ENCODE measurements at regions not wholly inside any gene's neighbourhood (a gene's known extent, or its start where the extent isn't known, plus 50 kb on each side); places are given as distances from the start of the nearest gene placed in this dataset.

DNA sequence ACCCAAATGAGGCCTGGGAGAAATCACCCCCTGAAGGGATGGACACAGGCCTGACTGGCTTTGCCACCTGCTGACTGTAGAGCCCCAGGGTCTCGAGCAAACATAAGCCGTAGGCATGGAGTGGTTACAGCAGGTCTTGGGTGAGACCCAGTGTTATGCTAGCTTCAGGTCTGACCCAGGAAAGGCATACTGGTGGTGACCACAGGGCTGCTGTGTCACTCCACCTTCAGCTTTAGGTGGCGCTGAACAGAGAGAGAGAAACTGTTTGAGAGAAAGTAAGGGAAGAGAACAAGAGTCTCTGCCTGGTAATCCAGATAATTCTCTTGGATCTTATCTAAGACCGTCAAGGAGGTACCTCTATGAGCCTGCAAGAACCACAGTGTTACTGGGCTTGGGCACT lies 1544.2 kb upstream of the TMEFF2 start:
- TF ChIP-seq, protein P1, sequence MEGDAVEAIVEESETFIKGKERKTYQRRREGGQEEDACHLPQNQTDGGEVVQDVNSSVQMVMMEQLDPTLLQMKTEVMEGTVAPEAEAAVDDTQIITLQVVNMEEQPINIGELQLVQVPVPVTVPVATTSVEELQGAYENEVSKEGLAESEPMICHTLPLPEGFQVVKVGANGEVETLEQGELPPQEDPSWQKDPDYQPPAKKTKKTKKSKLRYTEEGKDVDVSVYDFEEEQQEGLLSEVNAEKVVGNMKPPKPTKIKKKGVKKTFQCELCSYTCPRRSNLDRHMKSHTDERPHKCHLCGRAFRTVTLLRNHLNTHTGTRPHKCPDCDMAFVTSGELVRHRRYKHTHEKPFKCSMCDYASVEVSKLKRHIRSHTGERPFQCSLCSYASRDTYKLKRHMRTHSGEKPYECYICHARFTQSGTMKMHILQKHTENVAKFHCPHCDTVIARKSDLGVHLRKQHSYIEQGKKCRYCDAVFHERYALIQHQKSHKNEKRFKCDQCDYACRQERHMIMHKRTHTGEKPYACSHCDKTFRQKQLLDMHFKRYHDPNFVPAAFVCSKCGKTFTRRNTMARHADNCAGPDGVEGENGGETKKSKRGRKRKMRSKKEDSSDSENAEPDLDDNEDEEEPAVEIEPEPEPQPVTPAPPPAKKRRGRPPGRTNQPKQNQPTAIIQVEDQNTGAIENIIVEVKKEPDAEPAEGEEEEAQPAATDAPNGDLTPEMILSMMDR (conservative IDR thresholded peaks at IDR 0.05; ENCODE audit: low read length): no peak
- TF ChIP-seq EZH2phosphoT487 (IDR thresholded peaks at IDR 0.05; ENCODE audit: borderline replicate concordance, low read depth, low read length): no peak
